NCI-H1436 (cell line): ENCODE measurements at regions not wholly inside any gene's neighbourhood (a gene's known extent, or its start where the extent isn't known, plus 50 kb on each side); places are given as distances from the start of the nearest gene placed in this dataset.

Experiments used
- DNase-seq: peaks from one replicate; lab custom pipeline; 2025; lab: John Stamatoyannopoulos, UW

- DNase-seq: no peak
Observed at GRCh38 chr7:46989247-46989646, 592.7 kb downstream of the TNS3 start.

GRCh38 chr7:46982928-46983327 lies 599.0 kb downstream of the TNS3 start:
- DNase-seq: no peak

DNA sequence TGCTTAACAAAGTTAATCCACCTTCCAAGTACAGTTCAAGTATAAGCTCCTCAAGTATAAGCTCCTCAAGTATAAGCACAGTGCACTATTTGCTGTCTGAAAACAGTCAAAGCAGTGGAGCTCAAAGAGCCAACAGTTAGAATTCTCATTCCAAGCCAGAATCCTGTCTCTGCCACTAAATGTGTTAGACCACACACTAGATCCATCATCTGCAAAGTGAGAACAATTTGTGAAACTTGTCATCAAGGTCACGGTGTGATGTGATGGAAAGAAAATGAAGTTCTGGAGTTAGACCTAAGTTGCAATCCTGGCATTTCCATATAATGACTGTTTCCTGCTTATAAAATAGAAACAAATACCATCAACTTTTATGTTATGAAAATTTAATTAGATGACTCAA lies 602.5 kb downstream of the TNS3 start:
- DNase-seq: no peak

GRCh38 chr7:46975493-46975892 lies 606.4 kb downstream of the TNS3 start:
- DNase-seq: no peak

- DNase-seq: no peak
Observed at GRCh38 chr7:46972205-46972604, 609.7 kb downstream of the TNS3 start.

GRCh38 chr7:46970476-46970875 lies 611.4 kb downstream of the TNS3 start:
- DNase-seq: no peak

GRCh38 chr7:46970131-46970430 lies 611.8 kb downstream of the TNS3 start:
- no peak for DNase-seq

GRCh38 chr7:46969303-46970130 lies 612.4 kb downstream of the TNS3 start:
- DNase-seq: no peak

DNA sequence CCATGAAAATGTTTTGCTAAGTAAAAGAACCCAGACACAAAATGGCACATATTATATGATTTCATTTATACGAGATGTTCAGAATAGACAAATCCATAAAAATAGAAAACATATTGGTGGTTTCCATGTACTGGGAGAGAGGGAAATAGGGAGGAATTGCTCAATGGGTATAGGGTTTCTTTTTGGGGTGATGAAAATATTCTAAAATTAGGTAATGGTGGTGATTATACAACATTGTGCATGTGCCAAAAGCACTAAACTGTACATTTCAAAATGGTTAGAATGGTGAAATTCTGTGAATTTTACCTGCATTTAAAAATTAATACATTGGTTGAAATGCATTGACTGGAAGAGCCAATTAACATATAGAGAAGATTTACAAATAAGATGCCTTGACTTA lies 613.9 kb downstream of the TNS3 start:
- DNase-seq: no peak

GRCh38 chr7:46963719-46964118 lies 618.2 kb downstream of the TNS3 start:
- DNase-seq: no peak

GRCh38 chr7:46960970-46961369 lies 620.9 kb downstream of the TNS3 start:
- no peak for DNase-seq

GRCh38 chr7:46957195-46957594 lies 624.7 kb downstream of the TNS3 start:
- no peak for DNase-seq

GRCh38 chr7:46955531-46955930 lies 626.4 kb downstream of the TNS3 start:
- DNase-seq: no peak

DNA sequence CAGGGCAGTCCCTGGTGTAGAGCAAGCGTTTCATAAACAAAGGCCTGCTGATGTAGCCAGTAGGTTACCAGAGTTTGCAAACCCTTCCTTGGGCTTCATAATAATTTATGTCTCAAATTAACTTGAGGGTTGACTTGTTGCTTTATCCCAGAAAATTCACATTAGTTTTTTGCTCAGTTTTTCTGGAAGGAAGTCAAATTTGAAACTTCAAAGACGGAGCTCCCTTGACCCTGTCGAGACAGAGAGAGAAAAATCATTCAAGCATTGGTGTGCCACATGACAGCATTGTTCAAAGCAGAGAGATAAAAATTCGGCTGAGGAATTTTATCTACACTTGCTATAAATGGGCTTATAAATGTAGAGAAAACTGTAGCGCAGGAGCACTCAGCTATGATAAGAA lies 627.7 kb downstream of the TNS3 start:
- no peak for DNase-seq

GRCh38 chr7:46953008-46953407 lies 628.9 kb downstream of the TNS3 start:
- DNase-seq: no peak

DNA sequence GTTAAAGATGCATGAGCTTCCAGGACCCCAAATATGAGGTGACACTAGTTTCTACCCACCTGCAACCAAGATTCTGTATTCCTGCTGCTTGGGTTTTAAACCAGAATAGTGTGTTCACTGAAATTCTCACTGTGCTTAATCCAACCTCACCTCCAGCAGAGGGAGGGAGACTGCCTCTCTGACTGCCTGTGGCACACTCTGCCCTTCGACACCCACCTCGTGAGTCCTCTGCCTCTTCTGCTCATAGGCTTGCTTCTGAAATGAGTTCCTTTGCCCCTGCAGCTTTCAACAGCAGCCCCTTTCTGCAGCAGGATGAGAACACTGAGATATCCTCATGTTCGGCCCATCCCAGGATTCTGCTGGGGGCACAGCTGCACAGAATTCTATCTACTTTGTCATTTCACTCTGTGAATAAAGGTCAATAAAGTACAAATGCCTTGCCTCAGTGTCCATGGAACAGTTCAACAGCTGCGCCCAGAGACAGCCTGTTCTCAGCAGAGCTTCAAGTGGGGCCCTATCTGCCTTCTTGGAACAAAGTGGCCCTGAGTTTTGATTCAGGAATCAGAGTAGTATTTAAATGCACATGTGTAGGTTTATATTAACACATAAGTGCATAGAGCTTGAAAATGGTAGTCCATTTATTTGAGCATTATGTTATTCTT lies 632.5 kb downstream of the TNS3 start:
- DNase-seq: no peak

DNA sequence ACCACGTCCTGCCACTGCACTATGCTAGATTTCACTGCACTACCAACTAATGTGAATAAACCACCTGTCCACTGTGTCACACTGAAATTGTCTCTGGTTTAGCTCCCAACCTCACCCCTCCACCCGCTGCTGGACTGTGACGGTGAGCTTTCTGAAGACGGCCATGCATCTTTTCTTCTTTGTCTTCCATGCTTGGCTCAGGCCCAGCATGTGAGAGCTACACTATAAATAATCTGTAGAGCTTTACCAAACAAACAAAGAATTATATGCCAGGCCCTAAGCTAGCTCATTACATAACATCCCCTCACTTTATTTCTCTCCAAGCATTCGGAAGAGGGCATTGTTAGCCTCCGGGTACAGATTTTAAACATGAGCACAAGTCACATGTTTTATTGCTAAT lies 633.2 kb downstream of the TNS3 start:
- DNase-seq: no peak

- DNase-seq: no peak
Observed at GRCh38 chr7:46945328-46945727, 636.6 kb downstream of the TNS3 start.

- no peak for DNase-seq
Observed at GRCh38 chr7:46943996-46944395, 637.9 kb downstream of the TNS3 start.

DNA sequence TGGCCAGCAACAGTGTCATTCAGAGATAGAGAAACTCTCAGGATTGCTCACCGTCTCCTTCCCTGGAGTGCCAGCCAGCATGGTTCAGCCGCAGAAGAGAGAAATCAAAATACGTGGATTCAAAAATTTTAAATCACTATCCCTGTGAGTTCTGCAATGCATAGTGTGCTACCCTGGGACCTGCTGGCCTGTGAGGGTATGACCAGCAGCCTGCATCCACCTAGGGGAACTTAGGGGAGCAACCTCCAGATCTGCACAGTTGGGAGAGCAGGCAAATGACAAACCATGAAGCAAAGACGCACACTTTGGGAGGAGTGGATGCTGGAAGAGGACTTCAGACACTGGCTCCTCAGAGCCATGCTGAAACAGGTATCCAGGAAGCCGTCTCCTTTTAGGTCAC lies 639.3 kb downstream of the TNS3 start:
- DNase-seq: no peak

DNA sequence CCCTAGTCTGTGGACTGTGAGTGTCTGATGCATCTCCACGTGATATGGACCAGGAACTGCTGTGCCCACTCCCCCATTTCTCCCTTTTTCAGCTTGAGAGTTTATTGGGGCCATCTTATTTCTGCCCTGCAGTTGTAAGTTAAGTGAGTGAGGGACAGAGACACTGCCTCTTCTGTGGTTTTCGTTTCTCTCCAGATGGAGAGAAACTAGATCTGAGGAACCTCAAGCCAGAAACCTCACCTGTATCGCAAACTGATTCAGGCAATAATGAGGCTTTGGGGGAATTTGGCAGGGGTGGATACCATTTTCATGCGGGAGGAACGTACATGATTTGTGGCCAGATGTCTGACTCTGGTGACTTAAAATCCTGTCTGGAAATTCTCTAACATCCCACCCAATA lies 641.7 kb downstream of the TNS3 start:
- no peak for DNase-seq

GRCh38 chr7:46939558-46939957 lies 642.4 kb downstream of the TNS3 start:
- DNase-seq: no peak

DNA sequence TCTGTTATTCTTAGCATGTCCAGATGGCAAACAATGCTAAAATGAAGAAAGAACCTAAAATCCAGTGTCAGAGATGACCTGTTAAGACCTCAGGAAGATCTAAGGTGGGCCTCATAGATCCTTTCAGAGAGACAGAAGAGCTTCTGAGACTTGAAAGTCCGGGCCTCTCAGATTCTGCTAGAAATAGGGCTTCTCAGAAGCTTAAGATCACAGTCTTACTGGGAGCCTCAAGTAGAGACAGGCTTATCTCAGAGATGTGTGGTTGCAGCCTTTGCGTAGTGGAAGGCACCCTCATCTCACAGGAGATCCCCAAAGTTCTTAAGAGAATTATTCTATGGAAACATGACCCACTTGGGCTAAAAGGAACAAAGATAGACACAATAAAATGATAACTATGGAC lies 642.8 kb downstream of the TNS3 start:
- DNase-seq: no peak

DNA sequence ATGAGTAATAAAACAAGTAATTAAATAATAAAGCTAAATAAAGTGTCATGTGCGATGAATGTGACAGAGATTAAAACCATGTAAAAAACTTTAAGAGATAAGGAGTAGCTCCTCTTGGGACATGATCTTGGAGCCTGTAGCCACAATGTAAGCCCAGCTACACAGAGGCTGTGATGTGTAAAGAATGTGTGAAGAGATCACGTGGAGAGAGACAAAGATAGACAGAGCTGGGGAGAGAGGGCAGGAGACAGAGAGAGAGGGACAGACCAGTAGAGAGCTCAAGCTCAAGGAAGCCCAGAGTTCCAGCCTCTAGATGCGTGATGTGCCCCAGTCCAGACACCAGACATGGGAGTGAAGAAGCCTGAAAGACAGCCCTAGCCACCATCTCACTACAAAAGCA lies 644.1 kb downstream of the TNS3 start:
- DNase-seq: no peak
